Stimulated activated CD8-positive, alpha-beta memory T cell treated with anti-CD3 and anti-CD28 coated beads, Interleukin-15, amount 100 ng/mL, for 1 hour (primary cell): ENCODE measurements at regions not wholly inside any gene's neighbourhood (a gene's known extent, or its start where the extent isn't known, plus 50 kb on each side); places are given as distances from the start of the nearest gene placed in this dataset.

Experiments used
- DNase-seq: peaks from one replicate; pipeline ENCODE4 v3.0.0-alpha.2; 2020; ENCODE audit warnings: low read depth

GRCh38 chr2:72004201-72004915 lies 143.3 kb downstream of the CYP26B1 start:
- no peak for DNase-seq

DNA sequence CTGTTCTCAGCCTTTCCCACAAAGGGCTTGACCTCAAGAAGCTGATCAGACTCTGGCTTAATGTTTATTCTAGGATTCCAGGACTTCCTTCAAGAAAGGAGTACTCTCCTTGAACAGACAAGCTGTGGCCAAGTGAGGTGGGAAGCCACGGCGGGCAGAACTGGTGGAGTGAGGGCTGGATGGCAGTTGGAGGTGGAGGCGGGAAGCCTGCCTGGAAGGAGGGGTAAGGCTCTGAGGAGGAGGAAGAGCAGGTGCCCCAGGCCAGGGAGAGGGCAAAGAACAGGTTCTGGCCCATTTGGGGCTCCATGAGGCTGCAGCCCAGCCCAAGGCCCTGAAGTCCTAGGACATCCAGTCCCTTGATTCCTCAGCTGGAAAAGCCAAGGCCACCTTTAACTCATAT lies 143.9 kb downstream of the CYP26B1 start:
- no peak for DNase-seq

GRCh38 chr2:72003124-72003523 lies 144.5 kb downstream of the CYP26B1 start:
- DNase-seq = no peak

GRCh38 chr2:72001937-72002690 lies 145.5 kb downstream of the CYP26B1 start:
- DNase-seq = no peak

DNA sequence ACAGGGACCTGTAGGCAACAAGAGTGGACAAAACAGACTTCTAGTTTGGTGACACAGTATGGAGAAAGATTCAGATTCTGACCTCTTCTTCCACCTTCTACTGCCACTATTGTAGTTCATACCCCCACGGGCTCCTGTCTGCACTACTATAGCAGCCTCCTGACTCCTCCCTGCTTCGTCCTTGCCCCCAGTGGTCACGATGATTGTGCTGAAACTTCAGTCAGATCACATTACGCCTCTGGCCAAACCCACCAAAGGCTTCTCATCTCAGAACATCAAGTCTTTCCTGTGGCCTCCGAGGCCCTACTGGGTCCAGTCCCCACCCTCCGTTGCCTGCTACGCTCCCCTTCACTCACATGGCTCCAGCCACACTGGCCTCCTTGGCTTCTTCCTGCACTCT lies 147.6 kb downstream of the CYP26B1 start:
- DNase-seq = no peak

DNA sequence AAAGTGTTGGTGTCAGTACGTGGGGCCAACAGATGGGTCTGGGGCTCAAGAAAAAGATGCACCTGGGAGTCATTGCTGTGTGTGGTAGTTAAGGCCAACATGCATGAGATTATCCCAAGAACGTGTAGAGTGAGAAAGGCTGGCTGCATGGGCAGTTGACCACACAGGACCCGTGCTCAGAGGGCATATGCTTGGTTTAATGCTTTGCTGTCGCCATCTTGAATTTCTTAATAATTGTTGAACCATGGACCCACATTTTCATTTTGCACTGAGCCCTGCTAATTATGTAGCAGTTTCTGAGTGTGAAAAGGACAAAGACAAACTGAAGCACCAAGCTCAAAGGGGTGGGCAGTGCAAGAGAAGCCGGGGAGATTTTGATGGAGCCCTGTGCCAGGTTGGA lies 148.1 kb downstream of the CYP26B1 start:
- no peak for DNase-seq

DNA sequence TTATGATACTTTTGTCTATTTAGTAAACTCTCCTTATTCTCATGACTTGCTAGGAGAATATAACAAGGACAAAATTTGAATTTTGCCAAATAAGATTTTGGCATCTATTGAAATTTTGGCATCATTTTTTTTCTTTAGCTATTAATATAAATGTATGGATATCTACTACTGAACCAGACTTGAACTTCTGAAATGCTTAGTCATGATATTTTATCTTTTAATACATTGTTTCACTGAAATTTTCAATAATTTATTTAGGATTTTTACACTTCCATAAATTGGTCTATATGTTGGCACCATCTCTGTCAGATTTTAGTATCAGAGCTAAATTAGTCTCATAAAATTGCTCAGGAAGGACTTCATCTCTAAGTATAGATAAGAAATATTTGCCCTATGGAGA lies 149.8 kb downstream of the CYP26B1 start:
- DNase-seq = no peak

DNA sequence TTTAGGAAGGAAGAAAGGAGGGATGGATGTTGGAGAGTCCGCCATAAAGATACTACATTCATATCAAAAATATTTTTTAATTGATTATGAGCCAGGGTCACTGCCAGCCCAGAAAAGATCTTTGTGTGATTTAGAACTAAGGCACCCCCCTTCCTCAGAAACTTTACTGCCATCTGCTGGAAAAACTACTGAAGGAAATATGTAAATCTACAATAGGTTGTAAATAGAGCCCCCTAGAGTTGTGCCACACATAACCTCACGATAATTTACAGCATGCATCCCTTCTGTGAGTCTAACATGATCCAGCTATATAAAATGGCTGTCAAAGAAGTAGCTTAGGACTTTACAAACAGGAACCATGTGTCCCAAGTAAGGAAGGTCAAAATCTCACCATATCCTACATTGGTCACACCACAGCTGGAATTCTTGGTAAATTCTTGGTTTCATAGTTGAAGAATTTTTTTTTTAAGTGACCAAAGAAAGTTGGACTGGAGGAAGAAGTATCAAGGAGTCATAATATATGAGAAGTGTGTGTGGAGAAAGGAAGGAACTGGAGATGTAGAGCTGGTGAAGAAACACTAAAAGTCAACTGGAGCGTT lies 152.5 kb downstream of the CYP26B1 start:
- no peak for DNase-seq

DNA sequence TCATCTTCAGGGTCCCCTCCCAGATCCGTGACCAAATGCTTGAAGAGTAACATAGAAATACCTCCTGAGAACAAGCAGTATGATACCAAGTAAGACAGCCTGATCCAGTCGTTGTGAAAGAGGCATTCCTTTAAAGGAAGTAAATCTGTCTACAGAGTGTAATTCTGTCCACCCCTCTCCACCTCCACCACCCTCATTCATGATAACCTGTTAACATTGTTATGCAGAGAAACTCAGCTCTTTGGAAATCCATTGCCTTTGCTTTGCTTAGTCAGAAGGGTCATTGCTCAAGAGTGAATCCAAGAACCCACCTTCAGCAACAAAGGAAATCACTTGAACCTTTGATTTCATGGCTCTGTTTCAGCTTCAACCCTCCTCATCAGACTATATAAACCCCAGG lies 155.6 kb downstream of the CYP26B1 start:
- no peak for DNase-seq

GRCh38 chr2:71991397-71991796 lies 156.3 kb downstream of the CYP26B1 start:
- DNase-seq = no peak

DNA sequence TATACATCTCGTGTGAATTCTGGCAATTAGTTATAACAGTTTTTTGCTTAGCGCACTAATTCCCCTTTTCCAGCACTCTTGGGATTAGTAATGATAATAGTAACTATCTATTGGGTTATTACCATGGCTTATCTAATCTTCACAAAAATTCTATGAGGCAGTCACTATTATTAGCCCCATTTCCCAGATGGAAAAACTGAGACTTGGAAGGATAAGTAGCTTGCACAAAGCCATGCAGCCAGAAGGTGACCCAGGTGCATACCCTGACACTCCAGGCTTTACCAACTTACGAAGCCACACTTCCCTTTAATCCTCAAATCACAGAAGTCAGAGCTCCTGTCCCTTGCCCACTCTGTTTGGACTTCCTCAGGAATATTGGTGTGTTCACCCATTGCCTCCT lies 156.8 kb downstream of the CYP26B1 start:
- no peak for DNase-seq

DNA sequence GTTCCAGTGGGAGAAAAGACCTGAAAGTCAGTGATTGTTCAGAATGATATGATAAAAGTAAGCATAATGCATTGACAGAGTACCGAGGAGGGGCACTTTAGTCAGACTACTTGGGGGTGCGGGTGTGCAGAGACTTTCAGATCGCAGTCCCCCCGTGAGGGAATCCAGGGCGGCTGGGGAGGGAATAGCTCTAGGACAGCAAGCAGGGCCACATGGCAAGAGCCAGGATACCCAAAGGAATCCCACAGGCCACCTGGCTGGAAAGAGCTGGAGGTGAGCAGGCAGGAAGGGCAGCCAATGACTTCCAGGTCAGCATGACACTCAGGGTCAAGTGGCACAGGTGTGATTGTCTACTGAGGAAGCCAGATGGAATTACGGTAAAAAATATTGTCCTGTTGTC lies 157.5 kb downstream of the CYP26B1 start:
- DNase-seq = no peak

DNA sequence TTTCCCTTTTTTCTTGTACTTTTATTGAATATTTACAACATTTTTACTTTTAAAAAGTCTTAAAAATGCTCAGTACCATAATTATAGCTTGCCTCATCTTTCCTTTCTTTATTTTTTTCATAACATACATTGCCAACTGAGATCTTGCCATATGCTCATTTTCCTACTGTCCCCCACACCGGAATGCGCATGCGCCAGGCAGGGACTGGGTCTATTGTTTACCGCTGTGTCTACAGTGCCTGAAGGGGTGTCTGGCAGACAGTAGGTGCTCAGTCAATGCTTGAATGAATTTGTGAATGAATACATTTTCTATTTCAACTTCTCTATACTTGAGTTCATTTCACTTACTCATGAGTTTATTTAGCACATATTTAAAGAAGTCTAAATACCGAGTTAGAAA lies 158.0 kb downstream of the CYP26B1 start:
- no peak for DNase-seq

GRCh38 chr2:71988170-71988569 lies 159.5 kb downstream of the CYP26B1 start:
- DNase-seq = no peak

DNA sequence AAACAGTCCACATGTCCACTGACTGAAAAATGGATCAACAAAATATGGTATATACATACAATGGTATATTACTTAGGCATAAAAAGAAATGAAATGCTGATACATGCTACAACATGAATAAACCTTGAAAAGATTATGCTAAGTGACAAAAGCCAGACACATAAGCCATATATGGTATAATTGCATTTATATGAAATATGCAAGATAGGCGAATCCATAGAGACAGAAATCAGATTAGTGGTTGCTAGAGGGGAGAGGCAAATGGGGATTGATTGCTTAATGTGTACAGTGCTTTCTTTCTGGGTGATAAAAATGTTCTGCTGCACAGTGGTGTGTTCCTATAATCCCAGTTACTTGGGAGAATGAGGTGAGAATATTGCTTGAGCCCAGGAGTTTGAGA lies 171.0 kb downstream of the CYP26B1 start:
- DNase-seq = no peak

DNA sequence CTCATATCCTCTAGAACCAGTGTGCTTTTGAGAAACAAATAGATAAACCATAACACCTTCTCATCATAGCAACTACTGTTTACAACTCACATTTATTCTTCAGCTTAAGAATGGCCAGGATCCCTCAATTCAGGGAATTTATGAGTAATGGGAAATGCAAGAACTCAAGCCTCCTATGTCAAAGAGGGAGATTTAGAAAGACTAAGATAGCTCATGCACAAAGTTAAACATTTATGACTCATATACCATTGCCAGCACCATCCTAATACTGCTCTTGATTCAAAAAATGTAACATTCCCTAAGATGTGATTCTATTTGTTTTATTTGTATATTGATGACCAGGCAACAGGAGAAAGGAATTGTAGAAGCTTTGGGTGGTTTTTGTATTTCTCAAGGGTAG lies 172.8 kb downstream of the CYP26B1 start:
- no peak for DNase-seq

DNA sequence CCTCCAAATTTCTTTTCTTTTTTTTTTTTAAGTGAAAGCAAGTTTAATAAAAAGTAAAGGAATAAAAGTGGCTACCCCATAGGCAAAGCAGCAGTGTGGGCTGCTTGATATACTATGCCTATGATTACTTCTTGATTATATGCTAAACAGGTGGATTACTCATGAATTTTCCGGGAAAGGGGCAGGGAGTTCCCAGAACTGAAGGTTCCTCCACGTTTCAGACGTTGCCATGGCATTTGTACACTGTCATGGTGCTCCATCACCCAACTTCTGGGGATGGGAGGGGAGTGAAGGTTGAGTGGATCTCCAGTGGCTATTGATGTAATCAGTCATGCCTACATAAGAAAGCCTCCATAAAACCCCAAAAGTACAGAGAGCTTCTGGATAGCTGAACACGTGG lies 176.2 kb downstream of the CYP26B1 start:
- DNase-seq = no peak

- DNase-seq = no peak
Measured at GRCh38 chr2:71965530-71965929, 182.1 kb downstream of the CYP26B1 start.

DNA sequence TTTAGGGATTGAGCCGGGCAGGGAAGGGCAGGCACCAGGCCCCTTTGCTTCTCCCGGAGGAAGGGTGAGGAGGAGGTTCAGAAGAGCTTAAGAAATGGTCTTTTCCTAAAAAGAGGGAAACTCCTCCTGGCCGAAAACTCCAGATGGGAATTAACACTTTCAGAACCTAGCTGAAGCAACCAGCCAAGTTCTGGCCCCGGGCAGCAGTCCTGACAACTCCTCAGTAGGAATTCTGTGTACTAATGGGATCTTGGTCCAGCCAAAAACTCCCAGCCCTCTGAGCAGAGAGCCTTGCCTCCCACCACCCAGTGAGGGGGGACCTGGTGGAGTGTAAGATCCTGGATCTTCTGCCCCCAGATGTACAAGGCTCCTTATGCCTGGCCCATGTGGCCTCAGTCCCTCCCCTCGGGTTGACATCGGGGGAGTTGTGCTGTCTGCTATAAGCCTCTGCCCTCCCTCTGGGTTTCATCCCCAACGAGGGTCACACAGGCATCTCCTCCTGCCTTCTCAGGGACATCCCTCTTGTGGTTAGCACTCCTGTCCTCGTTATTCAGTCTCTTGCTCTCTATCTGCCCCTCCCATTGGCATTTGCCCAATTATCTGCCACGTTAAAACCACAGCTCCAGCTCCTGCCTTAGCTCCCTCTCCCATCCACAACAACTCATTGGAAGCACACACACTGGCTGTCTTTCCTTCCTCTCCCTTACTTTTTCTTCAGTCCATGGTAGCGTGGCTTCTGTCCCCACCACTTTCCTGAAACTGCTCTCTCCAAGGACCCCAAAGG lies 184.6 kb downstream of the CYP26B1 start:
- no peak for DNase-seq

GRCh38 chr2:71962350-71962749 lies 185.3 kb downstream of the CYP26B1 start:
- DNase-seq = no peak

DNA sequence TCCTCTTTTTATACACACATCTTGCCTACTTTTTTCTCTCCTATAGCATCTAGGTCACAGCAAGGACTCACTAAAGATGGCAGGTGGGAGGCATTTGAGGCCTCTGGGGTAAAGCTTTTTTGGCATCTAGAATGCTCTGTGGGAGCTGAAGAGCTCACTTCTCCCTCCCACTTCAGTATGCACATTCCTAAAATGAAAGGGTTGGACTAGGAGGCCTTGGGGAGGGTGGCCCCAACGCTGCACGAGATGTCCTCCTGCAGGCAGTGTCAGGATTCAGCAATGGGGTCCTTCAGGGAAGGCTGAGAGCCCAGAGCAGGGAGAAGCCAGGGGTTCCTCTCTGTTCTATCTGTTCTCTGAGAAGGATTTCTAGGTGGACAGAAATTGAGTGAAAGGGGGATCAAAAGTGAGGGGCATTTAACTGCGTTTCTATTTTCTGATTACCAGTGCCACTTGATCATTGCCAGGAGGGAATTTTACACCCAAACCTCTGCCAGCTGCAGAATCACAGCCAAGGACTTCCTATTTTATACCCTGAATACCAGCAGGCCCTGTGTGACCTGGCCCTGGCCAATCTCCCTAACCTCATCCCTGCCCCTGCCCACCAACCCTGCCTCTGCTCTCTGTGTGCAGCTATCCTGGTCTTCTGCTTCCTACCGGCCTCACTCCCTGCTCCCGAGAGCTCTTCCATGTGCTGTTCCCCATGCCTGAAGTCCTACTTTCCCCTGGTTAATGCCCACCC lies 186.2 kb downstream of the CYP26B1 start:
- DNase-seq = no peak

- no peak for DNase-seq
Measured at GRCh38 chr2:71959494-71959893, 188.2 kb downstream of the CYP26B1 start.
